HG02588 (cell line): ENCODE measurements at regions not wholly inside any gene's neighbourhood (a gene's known extent, or its start where the extent isn't known, plus 50 kb on each side); places are given as distances from the start of the nearest gene placed in this dataset.
"Not testable (repeated sequence)": the region's sequence is repeated elsewhere in the genome, so short reads cannot be mapped to it uniquely, and the experiment has no call there.

Experiments
- ATAC-seq: cut with Tn5 transposase; IDR thresholded peaks from one replicate; pipeline ENCODE4 v1.9.1; 2021; ENCODE audit warnings: mild to moderate bottlenecking, moderate library complexity; ENCODE audit not compliant: unreplicated experiment

- ATAC-seq, result no peak
Observed at GRCh38 chr5:7202846-7203245, 193.1 kb upstream of the ADCY2 start.

- no peak for ATAC-seq
Observed at GRCh38 chr5:7207979-7208378, 188.0 kb upstream of the ADCY2 start.

- ATAC-seq, result no peak
Observed at GRCh38 chr5:7208938-7209337, 187.0 kb upstream of the ADCY2 start.

- no peak for ATAC-seq
Observed at GRCh38 chr5:7209658-7210057, 186.3 kb upstream of the ADCY2 start.

GRCh38 chr5:7210549-7210948, 185.4 kb upstream of the ADCY2 start:
- ATAC-seq, result no peak

GRCh38 chr5:7213525-7213924, 182.4 kb upstream of the ADCY2 start:
- no peak for ATAC-seq

GRCh38 chr5:7214906-7215416, 181.0 kb upstream of the ADCY2 start:
- no peak for ATAC-seq

GRCh38 chr5:7218141-7218540, 177.8 kb upstream of the ADCY2 start:
- ATAC-seq, result no peak

- ATAC-seq, result no peak
Observed at GRCh38 chr5:7220156-7220555, 175.8 kb upstream of the ADCY2 start.

- ATAC-seq, result no peak
Observed at GRCh38 chr5:7221041-7221440, 174.9 kb upstream of the ADCY2 start.

- ATAC-seq, result no peak
Observed at GRCh38 chr5:7225826-7226225, 170.1 kb upstream of the ADCY2 start.

GRCh38 chr5:7242118-7242710, 153.7 kb upstream of the ADCY2 start:
- no peak for ATAC-seq

- no peak for ATAC-seq
Observed at GRCh38 chr5:7244208-7244607, 151.7 kb upstream of the ADCY2 start.

GRCh38 chr5:7245121-7245651, 150.8 kb upstream of the ADCY2 start:
- ATAC-seq, result no peak

GRCh38 chr5:7246287-7246686, 149.7 kb upstream of the ADCY2 start:
- no peak for ATAC-seq

- no peak for ATAC-seq
Observed at GRCh38 chr5:7250004-7250403, 145.9 kb upstream of the ADCY2 start.

GRCh38 chr5:7250611-7251010, 145.3 kb upstream of the ADCY2 start:
- ATAC-seq, result no peak

- ATAC-seq, result no peak
Observed at GRCh38 chr5:7251132-7251531, 144.8 kb upstream of the ADCY2 start.

- no peak for ATAC-seq
Observed at GRCh38 chr5:7261049-7261448, 134.9 kb upstream of the ADCY2 start.

- ATAC-seq, result no peak
Observed at GRCh38 chr5:7261900-7262299, 134.0 kb upstream of the ADCY2 start.

GRCh38 chr5:7263398-7264015, 132.4 kb upstream of the ADCY2 start:
- not testable (repeated sequence) for ATAC-seq

- ATAC-seq, result not testable (repeated sequence)
Observed at GRCh38 chr5:7265776-7266175, 130.2 kb upstream of the ADCY2 start.
